ENCODE measurements at regions not wholly inside any gene's neighbourhood (a gene's known extent, or its start where the extent isn't known, plus 50 kb on each side); places are given as distances from the start of the nearest gene placed in this dataset.
"Not testable (repeated sequence)": the region's sequence is repeated elsewhere in the genome, so short reads cannot be mapped to it uniquely, and the experiment has no call there.

DNA sequence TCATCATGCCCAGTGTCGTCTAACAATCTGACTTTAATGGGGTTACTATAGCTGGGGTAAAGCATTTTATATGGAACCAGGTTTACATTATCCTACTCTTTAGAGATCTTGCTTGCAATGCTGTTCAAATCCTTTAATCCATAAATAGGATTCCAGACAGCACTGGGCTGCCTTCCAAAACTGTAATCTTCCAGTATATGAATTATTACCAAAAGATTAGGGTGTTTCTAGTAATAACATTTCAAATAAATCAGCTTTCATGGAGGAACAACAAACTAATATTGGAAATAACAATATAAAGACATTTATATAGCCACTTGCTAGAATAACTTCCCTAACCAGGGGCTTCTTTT is 88.6 kb upstream of the PLXNA2 start:
- TF ChIP-seq POLR2A (IDR thresholded peaks at IDR 0.05; ENCODE audit: low read depth, low read length), result no peak
- DNase-seq (ENCODE audit: insufficient read length, low spot score) (no peak), FAIRE-seq (no peak)

DNA sequence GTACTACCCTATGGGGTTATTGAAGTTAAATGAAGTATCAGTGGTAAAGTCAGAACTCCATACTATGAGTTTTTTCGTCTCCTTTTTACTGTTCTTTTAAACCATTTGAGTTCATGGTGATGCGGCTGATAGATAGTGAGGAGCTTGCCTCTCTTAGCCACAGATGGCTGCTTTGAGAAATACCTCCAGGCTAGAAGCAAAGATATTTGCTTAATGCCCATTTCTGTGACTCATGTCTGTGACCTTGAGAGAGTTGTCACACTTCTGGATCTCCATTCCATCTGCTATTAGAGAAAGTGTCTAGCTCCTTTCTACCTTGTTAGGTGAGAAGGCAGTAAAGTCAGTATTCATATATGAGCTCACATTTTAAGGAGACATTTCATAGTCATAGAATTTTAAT is 89.5 kb upstream of the PLXNA2 start:
- DNase-seq (ENCODE audit: insufficient read length, low spot score) (no peak), FAIRE-seq (no peak)
- TF ChIP-seq POLR2A (IDR thresholded peaks at IDR 0.05; ENCODE audit: low read depth, low read length), result no peak

DNA sequence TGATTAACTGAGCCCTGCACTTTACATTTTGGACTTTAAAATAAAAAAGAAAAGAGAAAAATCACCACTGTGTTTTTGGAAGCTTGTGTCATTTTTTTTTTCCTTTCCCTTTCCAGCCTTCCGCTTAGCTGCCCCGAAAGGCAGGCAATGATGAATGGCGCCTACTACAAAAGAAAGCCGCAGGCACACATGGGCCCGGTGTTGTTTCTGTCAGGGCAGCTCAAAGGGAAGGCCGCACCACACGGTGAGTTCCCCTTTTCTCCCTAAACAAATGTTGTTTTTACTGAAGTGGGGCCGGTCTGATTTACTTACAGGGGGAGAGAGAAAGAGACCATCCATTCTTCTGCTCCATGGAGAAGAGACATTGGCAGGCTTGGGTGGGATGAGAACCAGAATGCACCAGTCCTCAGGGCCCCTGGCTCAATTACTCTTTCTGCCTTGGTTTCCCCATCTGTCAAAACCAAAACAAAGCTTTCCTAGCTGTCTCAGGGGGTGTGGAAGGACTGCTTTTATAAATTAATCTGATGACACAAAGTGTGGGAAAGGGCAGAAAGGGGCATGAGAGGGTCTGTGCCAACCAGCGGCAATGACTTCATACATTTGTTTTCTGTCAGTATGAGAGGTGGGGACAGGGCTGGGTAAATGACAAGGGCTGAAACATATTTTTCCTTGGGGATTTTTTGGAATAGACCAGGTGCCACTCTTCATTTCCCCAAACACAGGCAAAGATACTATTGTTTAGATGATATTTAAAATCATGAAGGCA is 91.4 kb upstream of the PLXNA2 start:
- DNase-seq (ENCODE audit: insufficient read length, low spot score) (no peak), FAIRE-seq (no peak)
- no peak for TF ChIP-seq POLR2A (IDR thresholded peaks at IDR 0.05; ENCODE audit: low read depth, low read length)

DNA sequence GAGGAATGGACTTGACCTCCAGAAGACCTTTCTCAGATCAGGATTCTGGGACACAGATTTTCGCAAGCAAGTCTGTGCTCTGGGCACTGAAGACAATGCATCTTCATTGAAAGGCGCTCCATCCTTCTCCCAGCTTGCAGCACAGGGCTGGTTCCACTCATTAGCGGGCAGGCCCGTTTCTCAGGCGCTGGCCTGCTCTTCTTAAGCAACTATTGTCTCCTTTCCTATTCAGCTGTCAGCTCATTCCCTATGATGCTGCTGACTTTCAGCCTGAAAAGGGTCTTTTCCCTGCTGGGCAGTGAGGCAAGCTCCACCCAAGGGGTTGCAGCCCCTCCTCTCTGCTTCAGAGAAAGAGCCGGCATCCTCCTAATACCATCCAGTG is 91.9 kb upstream of the PLXNA2 start:
- no peak for FAIRE-seq
- DNase-seq (ENCODE audit: insufficient read length, low spot score), result no peak
- no peak for TF ChIP-seq POLR2A (IDR thresholded peaks at IDR 0.05; ENCODE audit: low read depth, low read length)

DNA sequence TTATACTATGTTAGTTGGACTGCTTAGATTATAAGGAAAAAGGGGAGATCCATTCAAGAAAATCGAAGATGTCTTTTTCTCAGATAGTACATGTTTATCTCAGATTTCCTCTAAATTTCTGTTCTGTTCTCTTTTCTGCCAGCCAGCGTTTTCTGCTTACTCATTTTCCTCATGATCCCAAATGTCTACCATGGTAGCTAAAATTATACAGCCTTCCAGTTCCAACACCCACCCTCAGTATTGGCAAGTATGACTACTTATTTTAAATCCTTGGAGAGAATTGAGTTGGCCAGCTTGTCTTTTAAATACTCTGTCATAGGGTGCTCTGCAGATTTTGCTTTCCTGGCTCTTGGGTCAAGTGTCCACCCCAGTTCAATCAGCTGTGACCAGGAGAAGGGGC is 95.7 kb upstream of the PLXNA2 start:
- FAIRE-seq (no peak), DNase-seq (ENCODE audit: insufficient read length, low spot score) (no peak)
- no peak for TF ChIP-seq POLR2A (IDR thresholded peaks at IDR 0.05; ENCODE audit: low read depth, low read length)

DNA sequence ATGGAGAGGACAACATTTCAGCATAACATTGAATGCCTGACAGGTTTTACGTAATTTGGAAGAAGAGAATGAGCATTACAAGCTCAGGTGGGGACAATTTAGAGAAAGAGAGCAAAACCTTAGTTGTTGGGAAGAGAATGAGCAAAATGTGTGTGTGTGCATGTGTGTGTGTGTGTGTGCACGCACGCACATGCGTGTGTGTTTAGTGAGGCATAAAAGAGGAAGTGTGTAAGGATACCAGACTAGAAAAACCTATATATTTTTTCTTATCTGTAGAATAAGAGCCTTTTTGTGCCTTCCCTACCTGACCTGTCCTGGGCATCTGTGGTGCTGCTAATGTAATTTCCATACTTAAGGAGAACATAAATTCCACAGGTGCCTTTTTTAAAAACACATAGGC is 99.0 kb upstream of the PLXNA2 start:
- DNase-seq (ENCODE audit: insufficient read length, low spot score) (no peak), FAIRE-seq (no peak)
- TF ChIP-seq POLR2A (IDR thresholded peaks at IDR 0.05; ENCODE audit: low read depth, low read length), result no peak

DNA sequence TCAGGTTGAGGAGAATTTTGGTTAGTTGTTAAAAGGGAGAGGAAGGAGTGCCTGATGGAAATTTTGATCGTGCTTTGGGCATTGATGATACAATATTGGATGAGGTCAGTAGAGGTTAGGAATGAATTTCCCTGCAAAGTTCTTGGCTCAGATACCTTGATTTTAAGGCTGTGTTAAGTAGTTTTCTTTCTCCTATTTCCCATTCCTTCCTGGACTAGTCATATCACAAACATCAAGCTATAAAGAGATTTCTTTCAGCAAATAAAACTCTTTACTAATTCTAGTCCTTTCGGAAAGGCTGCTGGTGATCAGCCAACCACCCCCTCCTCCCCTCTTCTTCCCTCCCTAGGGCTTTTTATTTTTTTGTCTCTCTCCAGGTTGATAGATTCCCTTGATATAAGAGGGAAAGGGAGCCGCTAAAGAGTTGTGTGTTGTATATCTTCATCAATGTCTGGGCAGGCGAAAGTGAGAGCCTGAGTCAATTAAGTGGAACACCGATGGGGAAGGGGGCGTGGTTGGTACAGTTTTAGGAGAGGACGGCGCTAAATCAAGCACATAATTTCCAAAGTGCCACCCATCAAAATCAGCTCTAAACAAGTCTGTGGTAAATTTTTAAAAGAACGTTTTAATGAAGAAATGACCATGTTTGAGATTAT is 100.1 kb upstream of the PLXNA2 start:
- no peak for TF ChIP-seq POLR2A (IDR thresholded peaks at IDR 0.05; ENCODE audit: low read depth, low read length)
- FAIRE-seq (no peak), DNase-seq (ENCODE audit: insufficient read length, low spot score) (no peak)

DNA sequence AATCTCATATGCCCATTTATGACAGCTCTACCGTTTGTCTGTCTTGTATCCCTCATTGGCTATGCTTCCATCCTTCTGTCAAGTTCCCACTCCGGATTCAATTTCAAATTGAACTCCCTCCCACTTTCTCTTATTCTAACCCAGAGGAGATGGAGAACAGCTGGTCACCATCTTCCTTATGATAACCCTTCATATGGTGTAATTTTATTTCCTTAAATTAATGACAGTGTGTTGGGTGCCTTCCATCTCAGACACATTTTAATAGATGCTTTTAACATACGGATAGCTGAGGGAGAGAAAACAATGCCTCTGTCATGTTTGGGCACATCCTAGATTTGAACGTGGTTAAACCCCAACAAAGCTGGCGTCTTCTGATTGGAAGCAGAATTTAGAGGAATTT is 103.0 kb upstream of the PLXNA2 start:
- no peak for FAIRE-seq
- DNase-seq (ENCODE audit: insufficient read length, low spot score), result no peak
- no peak for TF ChIP-seq POLR2A (IDR thresholded peaks at IDR 0.05; ENCODE audit: low read depth, low read length)

DNA sequence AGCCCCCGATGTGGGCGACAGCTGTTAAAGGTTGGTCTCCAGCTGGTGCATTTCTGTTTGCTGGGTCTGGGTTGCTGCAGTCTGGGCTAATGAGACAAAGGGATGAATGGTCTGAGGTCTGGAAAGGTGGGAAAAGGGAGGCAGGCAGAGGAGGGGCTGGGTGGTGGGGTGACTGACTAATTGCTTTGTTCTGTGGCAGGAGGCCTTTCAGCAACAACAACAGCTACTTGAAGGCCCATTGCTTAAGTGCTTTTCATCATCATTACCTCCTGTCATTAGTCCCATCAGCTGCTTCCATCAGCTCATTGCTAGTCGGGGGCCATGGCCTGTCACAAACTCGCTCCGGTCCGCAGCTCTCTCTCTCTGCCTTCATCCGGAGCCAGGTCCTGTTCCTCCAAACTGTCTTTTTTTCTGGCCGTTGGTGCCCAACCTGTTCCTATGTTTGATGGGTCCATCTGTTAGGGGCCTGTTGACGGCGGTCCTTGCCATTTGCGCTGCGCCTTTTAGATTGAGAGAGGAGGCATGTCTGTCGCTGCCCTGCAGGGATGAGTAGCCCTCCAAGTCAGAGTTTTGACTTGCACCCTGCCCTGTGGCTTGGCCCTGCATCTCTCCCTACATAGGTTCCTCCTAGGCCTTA is 105.6 kb upstream of the PLXNA2 start:
- FAIRE-seq, result no peak
- no peak for DNase-seq (ENCODE audit: insufficient read length, low spot score)
- no peak for TF ChIP-seq POLR2A (IDR thresholded peaks at IDR 0.05; ENCODE audit: low read depth, low read length)

DNA sequence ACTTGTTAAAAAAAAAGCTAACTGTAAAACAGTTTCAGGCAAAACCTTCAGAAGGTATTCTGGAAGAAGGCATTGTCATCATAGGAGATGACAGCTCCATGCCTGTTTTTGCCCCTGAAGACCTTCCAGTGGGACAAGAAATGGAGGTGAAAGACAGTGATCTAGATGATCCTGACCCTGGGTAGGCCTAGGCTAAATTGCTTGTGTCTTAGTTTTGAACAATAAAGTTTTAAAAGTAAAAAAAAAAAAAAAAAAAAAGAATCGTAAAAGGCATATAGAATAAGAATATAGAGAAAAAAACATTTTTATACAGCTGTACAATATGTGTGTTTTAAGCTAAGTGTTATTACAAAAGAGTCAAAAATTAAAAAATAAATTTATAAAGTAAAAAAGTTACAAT is 106.6 kb upstream of the PLXNA2 start:
- DNase-seq (ENCODE audit: insufficient read length, low spot score), result no peak
- TF ChIP-seq POLR2A (IDR thresholded peaks at IDR 0.05; ENCODE audit: low read depth, low read length), result no peak
- no peak for FAIRE-seq

DNA sequence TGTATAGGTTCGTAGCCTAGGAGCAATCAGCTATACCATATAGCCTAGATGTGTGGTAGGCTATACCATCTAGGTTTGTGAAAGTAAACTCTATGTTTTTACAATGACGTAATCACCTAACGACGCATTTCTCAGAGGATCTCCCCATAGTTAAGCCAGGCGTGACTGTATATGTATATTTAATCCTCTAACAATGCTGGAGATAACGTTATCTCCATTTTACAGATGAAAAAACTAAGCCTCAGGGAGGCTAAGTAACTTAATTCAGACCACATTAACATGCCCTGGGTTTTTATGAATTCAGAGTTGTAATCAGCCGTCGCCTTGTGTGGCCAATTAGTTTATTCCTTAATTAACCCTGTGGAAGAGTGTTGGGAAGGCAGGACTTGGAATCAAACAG is 107.7 kb upstream of the PLXNA2 start:
- FAIRE-seq (no peak), DNase-seq (ENCODE audit: insufficient read length, low spot score) (no peak)
- TF ChIP-seq POLR2A (IDR thresholded peaks at IDR 0.05; ENCODE audit: low read depth, low read length), result no peak

DNA sequence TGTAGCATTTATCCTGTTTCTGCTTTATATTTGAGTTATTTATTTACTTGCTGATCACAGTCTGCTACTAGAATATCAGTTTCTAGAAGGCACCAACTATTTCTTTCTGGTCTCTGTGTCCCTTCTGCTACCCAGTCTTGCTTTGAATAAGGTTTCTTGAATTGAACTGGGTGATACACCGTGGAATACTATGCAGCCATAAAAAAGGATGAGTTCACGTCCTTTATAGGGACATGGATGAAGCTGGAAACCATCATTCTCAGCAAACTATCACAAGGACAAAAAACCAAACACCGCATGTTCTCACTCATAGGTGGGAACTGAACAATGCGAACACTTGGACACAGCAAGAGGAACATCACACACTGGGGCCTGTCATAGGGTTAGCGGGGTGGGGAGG is 109.6 kb upstream of the PLXNA2 start:
- FAIRE-seq; DNase-seq (ENCODE audit: insufficient read length, low spot score): not testable (repeated sequence)

DNA sequence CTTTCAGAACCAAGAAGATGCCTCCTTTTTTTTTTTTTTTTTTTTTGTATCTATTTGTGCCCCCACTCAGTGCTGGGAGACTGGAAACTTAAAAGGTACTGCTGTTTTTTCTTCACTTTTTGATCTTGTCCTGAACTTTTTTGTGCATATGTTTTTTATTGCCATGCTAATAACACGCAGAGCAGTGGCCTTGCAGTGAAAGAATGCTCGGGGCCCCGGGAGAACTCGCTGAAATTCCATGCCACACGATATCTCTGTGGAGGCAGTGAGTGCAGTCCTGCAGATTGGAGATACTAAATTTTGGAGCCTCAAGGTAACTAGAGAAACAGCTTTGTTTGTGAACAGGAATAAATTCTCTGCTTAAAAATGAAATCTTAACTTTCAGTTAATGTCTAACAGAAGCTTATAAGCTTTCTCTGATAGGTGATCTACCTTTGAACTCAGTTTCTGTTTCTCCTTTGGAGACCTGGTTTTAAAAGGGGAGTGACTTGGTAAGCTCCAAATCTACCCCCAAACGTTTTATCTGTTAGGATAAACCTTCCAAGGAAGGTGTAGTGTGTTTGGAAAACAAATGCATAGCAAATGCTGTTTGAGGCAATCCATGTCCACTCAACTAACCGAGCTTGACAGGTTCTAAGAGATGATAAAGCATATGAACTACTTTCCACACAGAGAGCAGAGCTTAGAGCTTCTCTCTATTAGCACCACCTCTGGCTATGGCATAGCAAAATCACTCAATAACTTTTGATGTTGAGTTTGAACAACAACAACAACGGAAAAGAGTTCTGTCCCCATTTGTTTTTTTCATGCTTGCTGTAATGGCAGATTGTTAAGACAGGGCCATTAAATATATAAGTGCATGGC is 113.7 kb upstream of the PLXNA2 start:
- no peak for FAIRE-seq
- no peak for DNase-seq (ENCODE audit: insufficient read length, low spot score)
- TF ChIP-seq POLR2A (IDR thresholded peaks at IDR 0.05; ENCODE audit: low read depth, low read length), result no peak

DNA sequence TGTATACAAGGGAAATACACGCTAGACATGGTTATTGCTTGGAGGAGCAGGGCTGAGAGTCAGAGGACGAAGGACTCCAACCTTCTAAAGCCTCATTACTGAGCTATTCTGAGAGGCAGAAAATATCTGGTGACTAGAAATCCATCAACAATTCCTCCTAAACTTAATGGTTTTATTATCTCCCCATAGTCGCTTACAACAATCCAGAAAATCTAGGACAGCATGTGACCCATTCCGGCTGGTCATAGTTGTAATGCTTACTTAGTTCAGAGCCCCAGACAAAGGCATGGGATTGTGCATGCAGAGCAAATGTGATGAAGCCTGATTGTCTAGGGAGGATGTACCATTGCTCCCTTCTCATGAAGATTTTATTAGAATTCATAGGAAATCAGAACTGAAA is 114.5 kb upstream of the PLXNA2 start:
- FAIRE-seq (no peak), DNase-seq (ENCODE audit: insufficient read length, low spot score) (no peak)
- no peak for TF ChIP-seq POLR2A (IDR thresholded peaks at IDR 0.05; ENCODE audit: low read depth, low read length)
